ENCODE measurements at regions not wholly inside any gene's neighbourhood (a gene's known extent, or its start where the extent isn't known, plus 50 kb on each side); places are given as distances from the start of the nearest gene placed in this dataset.

- no peak for TF ChIP-seq CTCF (IDR thresholded peaks at IDR 0.05; ENCODE audit: control extremely low read depth, extremely low read depth, low read depth, missing control alignments)
- CTCF ChIA-PET: interaction anchor here (8.7 kb wide), 1 partner anchor 11 kb away, joined by 56 read pairs; no protein-coding TSS in a partner anchor
- no peak for DNase-seq (ENCODE audit: extremely low spot score)
- POLR2A ChIA-PET: no interaction called here
These were observed 95.1 kb upstream of the LMCD1 start for GRCh38 chr3:8406479-8406878.

GRCh38 chr3:8413337-8413926, 88.2 kb upstream of the LMCD1 start:
- POLR2A ChIA-PET: no interaction called here
- DNase-seq (ENCODE audit: extremely low spot score): no peak
- no peak for TF ChIP-seq CTCF (IDR thresholded peaks at IDR 0.05; ENCODE audit: control extremely low read depth, extremely low read depth, low read depth, missing control alignments)
- CTCF ChIA-PET: interaction anchor here (4.5 kb wide), 1 partner anchor 88 kb away, joined by 68 read pairs; no protein-coding TSS in a partner anchor

GRCh38 chr3:8416965-8417364, 84.7 kb upstream of the LMCD1 start:
- no peak for DNase-seq (ENCODE audit: extremely low spot score)
- no peak for TF ChIP-seq CTCF (IDR thresholded peaks at IDR 0.05; ENCODE audit: control extremely low read depth, extremely low read depth, low read depth, missing control alignments)
- CTCF ChIA-PET: interaction anchor here (0.6 to 4.5 kb wide), 29 partner anchors 9 to 282 kb away, joined by 3 to 68 read pairs (median 4); partner anchors contain the start of gene LMCD1
- POLR2A ChIA-PET: no interaction called here

GRCh38 chr3:8420612-8421011, 81.0 kb upstream of the LMCD1 start:
- DNase-seq (ENCODE audit: extremely low spot score): no peak
- ChIA-PET CTCF (no interaction called here), POLR2A (no interaction called here)
- no peak for TF ChIP-seq CTCF (IDR thresholded peaks at IDR 0.05; ENCODE audit: control extremely low read depth, extremely low read depth, low read depth, missing control alignments)

GRCh38 chr3:8421267-8421666, 80.4 kb upstream of the LMCD1 start:
- ChIA-PET POLR2A (no interaction called here), CTCF (no interaction called here)
- no peak for DNase-seq (ENCODE audit: extremely low spot score)
- TF ChIP-seq CTCF (IDR thresholded peaks at IDR 0.05; ENCODE audit: control extremely low read depth, extremely low read depth, low read depth, missing control alignments): no peak

GRCh38 chr3:8421711-8422110, 79.9 kb upstream of the LMCD1 start:
- no peak for DNase-seq (ENCODE audit: extremely low spot score)
- POLR2A ChIA-PET: no interaction called here
- no peak for TF ChIP-seq CTCF (IDR thresholded peaks at IDR 0.05; ENCODE audit: control extremely low read depth, extremely low read depth, low read depth, missing control alignments)
- CTCF ChIA-PET: no interaction called here

Data from GM10248 (cell line).